HG03175 (cell line): ENCODE measurements at regions not wholly inside any gene's neighbourhood (a gene's known extent, or its start where the extent isn't known, plus 50 kb on each side); places are given as distances from the start of the nearest gene placed in this dataset.
"Not testable (repeated sequence)": the region's sequence is repeated elsewhere in the genome, so short reads cannot be mapped to it uniquely, and the experiment has no call there.

ENCODE experiments used
- ATAC-seq: cut with Tn5 transposase; IDR thresholded peaks from one replicate; pipeline ENCODE4 v1.9.1; 2021; ENCODE audit warnings: mild to moderate bottlenecking, moderate library complexity; ENCODE audit not compliant: unreplicated experiment

- no peak for ATAC-seq
Measured at GRCh38 chr4:126986005-126986404, 646.8 kb upstream of the INTU start.

- no peak for ATAC-seq
Measured at GRCh38 chr4:126986828-126987227, 645.9 kb upstream of the INTU start.

- ATAC-seq: no peak
Measured at GRCh38 chr4:126991965-126992364, 640.8 kb upstream of the INTU start.

GRCh38 chr4:126992910-126993309 is 639.8 kb upstream of the INTU start:
- no peak for ATAC-seq

GRCh38 chr4:126993351-126993750 is 639.4 kb upstream of the INTU start:
- no peak for ATAC-seq

- ATAC-seq: no peak
Measured at GRCh38 chr4:126995235-126995634, 637.5 kb upstream of the INTU start.

- ATAC-seq: no peak
Measured at GRCh38 chr4:127000110-127000509, 632.6 kb upstream of the INTU start.

GRCh38 chr4:127000846-127001245 is 631.9 kb upstream of the INTU start:
- no peak for ATAC-seq

- no peak for ATAC-seq
Measured at GRCh38 chr4:127001933-127002332, 630.8 kb upstream of the INTU start.

GRCh38 chr4:127006446-127006877 is 626.3 kb upstream of the INTU start:
- no peak for ATAC-seq

- no peak for ATAC-seq
Measured at GRCh38 chr4:127007305-127007704, 625.5 kb upstream of the INTU start.

- ATAC-seq: no peak
Measured at GRCh38 chr4:127012549-127012948, 620.2 kb upstream of the INTU start.

GRCh38 chr4:127015667-127016117 is 617.1 kb upstream of the INTU start:
- ATAC-seq: no peak

- no peak for ATAC-seq
Measured at GRCh38 chr4:127018381-127018780, 614.4 kb upstream of the INTU start.

- not testable (repeated sequence) for ATAC-seq
Measured at GRCh38 chr4:127020831-127021230, 611.9 kb upstream of the INTU start.

GRCh38 chr4:127036296-127036695 is 596.5 kb upstream of the INTU start:
- ATAC-seq: no peak

- ATAC-seq: no peak
Measured at GRCh38 chr4:127045861-127046260, 586.9 kb upstream of the INTU start.

GRCh38 chr4:127047930-127048329 is 584.8 kb upstream of the INTU start:
- ATAC-seq: no peak

GRCh38 chr4:127048376-127049044 is 584.2 kb upstream of the INTU start:
- ATAC-seq: no peak

GRCh38 chr4:127049526-127049925 is 583.2 kb upstream of the INTU start:
- no peak for ATAC-seq

GRCh38 chr4:127052742-127053141 is 580.0 kb upstream of the INTU start:
- no peak for ATAC-seq

- no peak for ATAC-seq
Measured at GRCh38 chr4:127055357-127055756, 577.4 kb upstream of the INTU start.

GRCh38 chr4:127069675-127070074 is 563.1 kb upstream of the INTU start:
- no peak for ATAC-seq
